Uterus (tissue), 3 donors: ENCODE measurements at regions not wholly inside any gene's neighbourhood (a gene's known extent, or its start where the extent isn't known, plus 50 kb on each side); places are given as distances from the start of the nearest gene placed in this dataset.
"Not testable (repeated sequence)": the region's sequence is repeated elsewhere in the genome, so short reads cannot be mapped to it uniquely, and the experiment has no call there.

Source experiments
- DNase-seq, 2 donors: peaks; one replicate each; pipeline ENCODE4 v3.0.0-alpha.2; 2019 to 2020
- H3K27ac ChIP-seq, 2 donors: fragments of 200-600 bp; sonication (generic); 1 replicate in 1 of 2; 2 replicates in 1 of 2; pipeline ENCODE4 v1.5.1; 2016 to 2018
- H3K27me3 ChIP-seq, 2 donors: fragments of 200-600 bp; sonication (generic); one replicate each; pipeline ENCODE4 v1.5.1; 2018 to 2019; ENCODE audit warnings: control low read depth in 1 of 2
- H3K36me3 ChIP-seq, 2 donors: fragments of 200-600 bp; sonication (generic); one replicate each; pipeline ENCODE4 v1.5.1; 2019; ENCODE audit warnings: control low read depth in 1 of 2
- H3K4me1 ChIP-seq, 2 donors: fragments of 200-600 bp; sonication (generic); one replicate each; pipeline ENCODE4 v1.5.1; 2018 to 2019; ENCODE audit warnings: control low read depth in 1 of 2
- H3K4me3 ChIP-seq, 2 donors: fragments of 200-600 bp; sonication (generic); 1 replicate in 1 of 2; 2 replicates in 1 of 2; pipeline ENCODE4 v1.5.1; 2018 to 2019; ENCODE audit warnings: mild to moderate bottlenecking in 1 of 2
- H3K9me3 ChIP-seq, 2 donors: fragments of 200-600 bp; sonication (generic); one replicate each; pipeline ENCODE4 v1.5.1; 2019; ENCODE audit warnings: control low read depth in 1 of 2
- CTCF ChIP-seq, 4 experiments: fragments of 200-600 bp in 2 of 4; fragments of 450-650 bp in 2 of 4; sonication (generic) in 2 of 4; IDR thresholded peaks; one replicate each; pipeline ENCODE4 v1.5.1; 2016 to 2019; ENCODE audit warnings: antibody characterized with exemption in 4 of 4, mild to moderate bottlenecking in 2 of 4, moderate library complexity in 1 of 4
- POLR2A ChIP-seq, 2 donors: fragments of 450-650 bp; IDR thresholded peaks; one replicate each; pipeline ENCODE4 v1.6.1; 2016; ENCODE audit warnings: antibody characterized with exemption in 2 of 2, mild to moderate bottlenecking in 1 of 2, moderate library complexity in 1 of 2
- intact Hi-C: fragments of 100-400 bp; cut with DNase I; formaldehyde crosslinking; loops from one replicate; pipeline ENCODE4 v1.15.1; 2023; ENCODE audit warnings: low total_unique reads
- donor health status: DM: yes; HTN: yes; CAD: no.

GRCh38 chr2:215829261-215829660, 184.1 kb downstream of the MREG start:
- no peaks in the 10 kb centered on the region for H3K4me1 ChIP-seq
- no peak overlapping the region for H3K27ac ChIP-seq
- no peaks in the 10 kb centered on the region for H3K36me3 ChIP-seq
- H3K9me3 ChIP-seq = no peaks in the 10 kb centered on the region
- intact Hi-C loops = no loop called here
- no peak overlapping the region for H3K4me3 ChIP-seq
- no peak for TF ChIP-seq CTCF (IDR thresholded peaks at IDR 0.05)
- TF ChIP-seq POLR2A (IDR thresholded peaks at IDR 0.05) = no peak
- no peak for DNase-seq
- H3K27me3 ChIP-seq = no peaks in the 10 kb centered on the region

GRCh38 chr2:215828528-215829184, 184.7 kb downstream of the MREG start:
- Histone ChIP-seq H3K36me3 (no peaks in the 10 kb centered on the region), H3K4me1 (no peaks in the 10 kb centered on the region), H3K27me3 (no peaks in the 10 kb centered on the region), H3K4me3 (no peak overlapping the region), H3K27ac (no peak overlapping the region), H3K9me3 (no peaks in the 10 kb centered on the region)
- no peak for TF ChIP-seq POLR2A (IDR thresholded peaks at IDR 0.05)
- TF ChIP-seq CTCF (IDR thresholded peaks at IDR 0.05) = peak; percentile 44 to 52 (median 48)
- peak; percentile 33 to 46 for DNase-seq
- intact Hi-C loops = no loop called here

GRCh38 chr2:215826838-215827441, 186.4 kb downstream of the MREG start:
- no peak for TF ChIP-seq POLR2A (IDR thresholded peaks at IDR 0.05)
- no peak for DNase-seq
- intact Hi-C loops = no loop called here
- no peaks in the 10 kb centered on the region for H3K27me3 ChIP-seq
- H3K4me3 ChIP-seq = no peak overlapping the region
- no peak overlapping the region for H3K27ac ChIP-seq
- no peaks in the 10 kb centered on the region for H3K9me3 ChIP-seq
- no peaks in the 10 kb centered on the region for H3K36me3 ChIP-seq
- no peaks in the 10 kb centered on the region for H3K4me1 ChIP-seq

GRCh38 chr2:215826376-215826775, 187.0 kb downstream of the MREG start:
- intact Hi-C loops = no loop called here
- H3K4me3 ChIP-seq = no peak overlapping the region
- no peak for TF ChIP-seq CTCF (IDR thresholded peaks at IDR 0.05)
- no peak for TF ChIP-seq POLR2A (IDR thresholded peaks at IDR 0.05)
- no peaks in the 10 kb centered on the region for H3K4me1 ChIP-seq
- DNase-seq = no peak
- H3K27ac ChIP-seq = no peak overlapping the region
- H3K27me3 ChIP-seq = no peaks in the 10 kb centered on the region
- H3K36me3 ChIP-seq = no peaks in the 10 kb centered on the region
- no peaks in the 10 kb centered on the region for H3K9me3 ChIP-seq

- intact Hi-C loops = no loop called here
These were observed 187.6 kb downstream of the MREG start for GRCh38 chr2:215825707-215826106.

GRCh38 chr2:215821298-215821697, 192.1 kb downstream of the MREG start:
- H3K9me3 ChIP-seq, intact Hi-C loops: not testable (repeated sequence)

More at GRCh38 chr2:215825707-215826106, 187.6 kb downstream of the MREG start:
- Histone ChIP-seq H3K36me3 (no peaks in the 10 kb centered on the region), H3K27ac (no peak overlapping the region), H3K4me1 (no peaks in the 10 kb centered on the region), H3K27me3 (no peaks in the 10 kb centered on the region), H3K4me3 (no peak overlapping the region), H3K9me3 (no peaks in the 10 kb centered on the region)
- TF ChIP-seq CTCF (IDR thresholded peaks at IDR 0.05) (no peak), POLR2A (IDR thresholded peaks at IDR 0.05) (no peak)
- no peak for DNase-seq

GRCh38 chr2:215819713-215820112, 193.6 kb downstream of the MREG start:
- H3K27me3 ChIP-seq, DNase-seq, H3K27ac ChIP-seq, H3K36me3 ChIP-seq, H3K4me3 ChIP-seq, intact Hi-C loops, H3K9me3 ChIP-seq, H3K4me1 ChIP-seq: not testable (repeated sequence)

More at GRCh38 chr2:215821298-215821697, 192.1 kb downstream of the MREG start:
- DNase-seq, H3K27ac ChIP-seq, H3K4me1 ChIP-seq, H3K4me3 ChIP-seq, H3K36me3 ChIP-seq, H3K27me3 ChIP-seq: not testable (repeated sequence)
